Mesenchymal stem cell (in vitro differentiated cells and primary cell): ENCODE measurements at regions not wholly inside any gene's neighbourhood (a gene's known extent, or its start where the extent isn't known, plus 50 kb on each side); places are given as distances from the start of the nearest gene placed in this dataset.

ENCODE experiments used
- DNase-seq: peaks from one replicate; pipeline ENCODE4 v3.0.0-alpha.2; 2013
- H2AFZ ChIP-seq: one replicate; pipeline ENCODE4 v1.6.1; 2013; ENCODE audit warnings: low read depth, mild to moderate bottlenecking, control low read depth, inconsistent platforms, low read length, moderate library complexity
- H2AK5ac ChIP-seq: 2 replicates; pipeline ENCODE4 v1.6.1; 2013; ENCODE audit warnings: low read length, moderate library complexity, mild to moderate bottlenecking, inconsistent platforms; ENCODE audit not compliant: severe bottlenecking
- H2BK120ac ChIP-seq: one replicate; pipeline ENCODE4 v1.6.1; 2013; ENCODE audit warnings: low read depth, mild to moderate bottlenecking, inconsistent platforms, low read length, moderate library complexity
- H2BK12ac ChIP-seq, 2 experiments: one replicate each; pipeline ENCODE4 v1.6.1; 2013; ENCODE audit warnings: inconsistent platforms in 2 of 2, low read length in 2 of 2, mild to moderate bottlenecking in 2 of 2, moderate library complexity in 2 of 2, control low read depth in 1 of 2
- H2BK15ac ChIP-seq: one replicate; pipeline ENCODE4 v1.6.1; 2013; ENCODE audit warnings: mild to moderate bottlenecking, low read depth, inconsistent platforms; ENCODE audit not compliant: poor library complexity, severe bottlenecking
- H2BK5ac ChIP-seq: 2 replicates; pipeline ENCODE4 v1.6.1; 2013; ENCODE audit warnings: low read depth, mild to moderate bottlenecking, low read length, control low read depth, inconsistent platforms; ENCODE audit not compliant: poor library complexity, severe bottlenecking
- H3K14ac ChIP-seq, 2 experiments: one replicate each; pipeline ENCODE4 v1.6.1; 2013; ENCODE audit warnings: inconsistent platforms in 2 of 2, low read length in 2 of 2, control low read depth in 1 of 2, mild to moderate bottlenecking in 1 of 2, moderate library complexity in 1 of 2
- H3K18ac ChIP-seq, 2 experiments: one replicate each; pipeline ENCODE4 v1.6.1; 2013; ENCODE audit warnings: inconsistent platforms in 2 of 2, low read length in 2 of 2, control low read depth in 1 of 2, low read depth in 1 of 2, mild to moderate bottlenecking in 1 of 2
- H3K23ac ChIP-seq, 2 experiments: one replicate each; pipeline ENCODE4 v1.6.1; 2013; ENCODE audit warnings: inconsistent platforms in 2 of 2, low read length in 2 of 2, mild to moderate bottlenecking in 2 of 2, moderate library complexity in 2 of 2, control low read depth in 1 of 2
- H3K27ac ChIP-seq: 2 replicates; pipeline ENCODE4 v1.5.1; 2013; ENCODE audit warnings: mild to moderate bottlenecking, moderate library complexity, low read length, control low read depth, inconsistent platforms; ENCODE audit not compliant: poor library complexity, severe bottlenecking
- H3K27me3 ChIP-seq, 2 experiments: 2 replicates each; pipeline versions ENCODE4 v1.6.1 to v1.7.0; 2013; ENCODE audit warnings: low read length in 2 of 2, mild to moderate bottlenecking in 2 of 2, moderate library complexity in 2 of 2, control low read depth in 1 of 2, inconsistent platforms in 1 of 2; ENCODE audit not compliant: control insufficient read depth in 1 of 2, insufficient read depth in 1 of 2
- H3K36me3 ChIP-seq, 2 experiments: 2 replicates each; pipeline versions ENCODE4 v1.6.1 to v1.7.0; 2013; ENCODE audit warnings: low read length in 2 of 2, control low read depth in 1 of 2, inconsistent platforms in 1 of 2, low read depth in 1 of 2, mild to moderate bottlenecking in 1 of 2; ENCODE audit not compliant: insufficient read depth in 2 of 2, control insufficient read depth in 1 of 2
- H3K4ac ChIP-seq, 2 experiments: one replicate each; pipeline ENCODE4 v1.6.1; 2013; ENCODE audit warnings: inconsistent platforms in 2 of 2, low read length in 2 of 2, mild to moderate bottlenecking in 2 of 2, moderate library complexity in 2 of 2, control low read depth in 1 of 2, low read depth in 1 of 2
- H3K4me1 ChIP-seq: 2 replicates; pipeline ENCODE4 v1.6.1; 2013; ENCODE audit warnings: low read depth, low read length, control low read depth; ENCODE audit not compliant: control insufficient read depth, insufficient read depth
- H3K4me2 ChIP-seq: 2 replicates; pipeline ENCODE4 v1.6.1; 2013; ENCODE audit warnings: low read length, mild to moderate bottlenecking, inconsistent platforms; ENCODE audit not compliant: poor library complexity, severe bottlenecking
- H3K4me3 ChIP-seq, 2 experiments: 2 replicates each; pipeline versions ENCODE4 v1.5.1 to v1.7.0; 2013; ENCODE audit warnings: low read length in 2 of 2, mild to moderate bottlenecking in 2 of 2, control low read depth in 1 of 2, low read depth in 1 of 2; ENCODE audit not compliant: insufficient read depth in 1 of 2
- H3K79me1 ChIP-seq: replicated peaks from 2 replicates; pipeline ENCODE4 v1.6.1; 2013; ENCODE audit warnings: mild to moderate bottlenecking, control low read depth, low read length, inconsistent platforms; ENCODE audit not compliant: poor library complexity, severe bottlenecking
- H3K9ac ChIP-seq: 2 replicates; pipeline ENCODE4 v1.7.0; 2013; ENCODE audit warnings: mild to moderate bottlenecking, low read length, moderate library complexity
- H3K9me3 ChIP-seq: 2 replicates; pipeline ENCODE4 v1.7.0; 2013; ENCODE audit warnings: mild to moderate bottlenecking, low read length; ENCODE audit not compliant: control insufficient read depth
- H4K8ac ChIP-seq: one replicate; pipeline ENCODE4 v1.6.1; 2013; ENCODE audit warnings: inconsistent platforms, mild to moderate bottlenecking, low read length, moderate library complexity
- H4K91ac ChIP-seq: one replicate; pipeline ENCODE4 v1.6.1; 2013; ENCODE audit warnings: mild to moderate bottlenecking, low read length, inconsistent platforms
- WGBS: methylation state at CpG from one replicate; pipeline ENCODE4 v1.1.7; 2013; ENCODE audit warnings: mixed read lengths; 5-methylcytosine and 5-hydroxymethylcytosine counted together

- Histone ChIP-seq H3K4me2 (no peak overlapping the region), H3K4me3 (no peak overlapping the region), H3K4ac (peak overlapping the region; percentile 37 to 47), H2AFZ (no peak overlapping the region), H2BK120ac (no peak overlapping the region), H3K36me3 (peaks cover 0 to 2% of the 10 kb centered on the region in 2 experiments), H3K27ac (no peak overlapping the region), H3K9me3 (peaks cover 8% of the 10 kb centered on the region), H3K23ac (no peak overlapping the region), H2BK5ac (no peak overlapping the region), H3K9ac (no peak overlapping the region), H4K91ac (no peak overlapping the region), H3K79me1 (no peaks in the 10 kb centered on the region), H3K27me3 (no peaks in the 10 kb centered on the region), H4K8ac (no peak overlapping the region), H2BK12ac (no peak overlapping the region), H2AK5ac (no peak overlapping the region), H3K18ac (peak overlapping the region in 1 of 2 experiments; percentile 16), H2BK15ac (no peak overlapping the region), H3K14ac (no peak overlapping the region), H3K4me1 (peaks cover 14% of the 10 kb centered on the region)
- no peak for DNase-seq
- 94% methylated on average over 2 of the region's 3 CpGs for WGBS
Measured at GRCh38 chr9:88750832-88751360, 215.9 kb downstream of the NXNL2 start.

DNA sequence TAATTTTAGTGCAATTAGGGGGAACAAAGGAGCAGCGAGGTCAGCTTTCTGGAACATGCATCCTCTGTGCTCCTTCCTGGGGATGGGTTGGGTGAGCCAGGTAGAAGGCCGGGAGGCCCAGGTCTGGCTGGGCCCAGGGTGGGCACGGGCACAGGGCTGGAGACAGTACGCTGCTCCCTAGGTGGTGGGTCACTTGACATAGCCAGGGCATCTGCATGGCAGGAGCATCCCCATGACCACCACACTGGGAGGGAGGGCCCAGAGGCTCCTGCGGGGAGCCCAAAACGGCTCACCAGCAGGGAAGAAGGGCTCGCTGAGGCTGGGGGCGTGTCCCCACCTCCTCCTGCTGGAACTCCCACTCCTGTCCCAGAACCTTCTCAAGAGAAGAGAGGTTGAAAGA is 216.8 kb downstream of the NXNL2 start:
- Histone ChIP-seq H3K9me3 (peaks cover 8% of the 10 kb centered on the region), H2AK5ac (no peak overlapping the region), H3K9ac (no peak overlapping the region), H3K23ac (no peak overlapping the region), H3K4ac (peak overlapping the region; percentile 21 to 60), H3K14ac (peak overlapping the region in 1 of 2 experiments; percentile 4), H2BK12ac (peak overlapping the region; percentile 86 to 87), H3K18ac (peak overlapping the region; percentile 76 to 80), H2BK120ac (peak overlapping the region; percentile 82), H3K79me1 (no peaks in the 10 kb centered on the region), H4K8ac (peak overlapping the region; percentile 51), H3K27me3 (no peaks in the 10 kb centered on the region), H3K4me1 (peaks cover 12% of the 10 kb centered on the region), H3K36me3 (peaks cover 0 to 2% of the 10 kb centered on the region in 2 experiments), H3K27ac (no peak overlapping the region), H2BK5ac (no peak overlapping the region), H3K4me2 (no peak overlapping the region), H3K4me3 (no peak overlapping the region), H2BK15ac (peak overlapping the region; percentile 49), H4K91ac (peak overlapping the region; percentile 97), H2AFZ (no peak overlapping the region)
- 88% methylated on average over 8 of the region's 8 CpGs for WGBS
- no peak for DNase-seq

DNA sequence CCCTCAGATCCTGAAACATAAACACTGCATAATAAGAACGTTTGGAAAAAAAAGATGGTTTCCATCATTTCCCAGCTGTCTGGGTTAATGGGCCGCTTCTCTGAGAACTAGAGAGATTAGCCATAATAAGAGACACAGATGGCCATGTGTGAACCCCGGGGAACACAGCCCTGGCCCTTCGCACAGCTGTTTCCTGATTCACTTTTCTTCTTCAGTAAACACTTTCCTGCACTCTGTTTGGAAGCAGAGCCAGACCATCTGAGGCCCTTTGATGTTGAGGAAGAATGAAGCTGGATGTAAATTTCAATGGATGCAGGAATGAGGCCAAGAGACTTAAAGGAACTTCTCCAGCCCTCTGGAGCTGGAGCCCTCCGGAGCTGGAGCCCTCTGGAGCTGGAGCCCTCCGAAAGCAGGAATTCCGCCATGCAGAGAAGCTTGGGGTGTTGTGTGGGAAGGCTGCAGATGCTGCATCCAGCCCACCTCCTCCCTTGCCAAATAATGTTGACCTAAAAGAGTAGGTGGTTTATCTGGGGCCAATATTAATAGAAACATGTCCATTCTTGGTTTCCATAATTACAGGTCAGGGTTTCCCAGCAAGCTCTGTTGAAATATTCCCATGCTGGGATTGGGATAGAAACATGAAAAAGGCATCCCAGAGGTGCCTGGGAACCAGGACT is 218.9 kb downstream of the NXNL2 start:
- Histone ChIP-seq H3K4ac (peak overlapping the region; percentile 52 to 89), H4K91ac (peak overlapping the region; percentile 98), H4K8ac (peak overlapping the region; percentile 73), H2AFZ (no peak overlapping the region), H3K27me3 (no peaks in the 10 kb centered on the region), H2BK120ac (peak overlapping the region; percentile 90), H3K4me2 (no peak overlapping the region), H2AK5ac (no peak overlapping the region), H3K79me1 (no peaks in the 10 kb centered on the region), H3K4me3 (no peak overlapping the region), H2BK5ac (no peak overlapping the region), H2BK12ac (peak overlapping the region; percentile 96 to 100), H3K9me3 (peaks cover 8% of the 10 kb centered on the region), H3K18ac (peak overlapping the region; percentile 94 to 95), H3K14ac (peak overlapping the region in 1 of 2 experiments; percentile 96), H3K23ac (peak overlapping the region in 1 of 2 experiments; percentile 54), H3K4me1 (peaks cover 2% of the 10 kb centered on the region), H2BK15ac (peak overlapping the region; percentile 74), H3K9ac (no peak overlapping the region), H3K36me3 (peaks cover 0 to 2% of the 10 kb centered on the region in 2 experiments), H3K27ac (no peak overlapping the region)
- 29% methylated on average over 7 of the region's 7 CpGs for WGBS
- peak; percentile 63 for DNase-seq

- peak overlapping the region in 1 of 2 experiments; percentile 96 for H3K14ac ChIP-seq
- H3K9me3 ChIP-seq: peaks cover 8% of the 10 kb centered on the region
- H3K4me2 ChIP-seq: no peak overlapping the region
- 96% methylated on average over 13 of the region's 13 CpGs for WGBS
- peak overlapping the region; percentile 74 for H2BK15ac ChIP-seq
- peak overlapping the region; percentile 94 to 95 for H3K18ac ChIP-seq
- H2AK5ac ChIP-seq: no peak overlapping the region
- H2BK5ac ChIP-seq: no peak overlapping the region
- peaks cover 0 to 2% of the 10 kb centered on the region in 2 experiments for H3K36me3 ChIP-seq
- H4K91ac ChIP-seq: peak overlapping the region; percentile 98
- H4K8ac ChIP-seq: peak overlapping the region; percentile 99
- peak overlapping the region; percentile 90 for H2BK120ac ChIP-seq
- H3K4ac ChIP-seq: peak overlapping the region; percentile 52 to 89
- H3K23ac ChIP-seq: no peak overlapping the region
- H3K79me1 ChIP-seq: no peaks in the 10 kb centered on the region
- H2BK12ac ChIP-seq: peak overlapping the region; percentile 96 to 100
- no peak overlapping the region for H3K4me3 ChIP-seq
- H3K27ac ChIP-seq: no peak overlapping the region
- H2AFZ ChIP-seq: no peak overlapping the region
- H3K27me3 ChIP-seq: no peaks in the 10 kb centered on the region
- H3K4me1 ChIP-seq: peaks cover 2% of the 10 kb centered on the region
- no peak overlapping the region for H3K9ac ChIP-seq
- no peak for DNase-seq
Measured at GRCh38 chr9:88754452-88754851, 219.5 kb downstream of the NXNL2 start.
